GM23338 (cell line): ENCODE measurements at regions not wholly inside any gene's neighbourhood (a gene's known extent, or its start where the extent isn't known, plus 50 kb on each side); places are given as distances from the start of the nearest gene placed in this dataset.

Source experiments
- ATAC-seq: fragments of 200-7000 bp; cut with Tn5 transposase; 3 replicates; pipeline ENCODE4 v1.9.1; 2020
- DNase-seq: peaks from one replicate; pipeline ENCODE4 v3.0.0-alpha.2; 2015; ENCODE audit warnings: low spot score
- H2AFZ ChIP-seq: fragments of 200-600 bp; sonication (generic); 2 replicates; pipeline ENCODE4 v1.8.0; 2016; ENCODE audit warnings: antibody characterized with exemption, mild to moderate bottlenecking, moderate library complexity
- H3F3A ChIP-seq: fragments of 200-600 bp; sonication (generic); replicated peaks from 2 replicates; pipeline ENCODE4 v1.8.0; 2017; ENCODE audit warnings: antibody characterized with exemption, mixed run types, low read depth
- H3K27ac ChIP-seq: fragments of 200-600 bp; sonication (generic); 2 replicates; pipeline ENCODE4 v1.6.1; 2016; ENCODE audit warnings: low read depth
- H3K27me3 ChIP-seq: fragments of 200-600 bp; sonication (generic); 2 replicates; pipeline ENCODE4 v1.8.0; 2016; ENCODE audit warnings: mild to moderate bottlenecking, mixed run types, moderate library complexity; ENCODE audit not compliant: insufficient read depth
- H3K36me3 ChIP-seq: fragments of 200-600 bp; sonication (generic); 2 replicates; pipeline ENCODE4 v1.8.0; 2016; ENCODE audit warnings: mild to moderate bottlenecking; ENCODE audit not compliant: insufficient read depth
- H3K4me1 ChIP-seq: fragments of 200-600 bp; sonication (generic); 2 replicates; pipeline ENCODE4 v1.8.0; 2016; ENCODE audit warnings: mild to moderate bottlenecking, moderate library complexity; ENCODE audit not compliant: insufficient read depth
- H3K4me2 ChIP-seq: fragments of 200-600 bp; sonication (generic); 2 replicates; pipeline ENCODE4 v1.7.1; 2017; ENCODE audit warnings: mixed run types
- H3K4me3 ChIP-seq: fragments of 200-600 bp; sonication (generic); 2 replicates; pipeline ENCODE4 v1.6.1; 2016; ENCODE audit warnings: mixed run types
- H3K79me2 ChIP-seq: fragments of 200-600 bp; sonication (generic); replicated peaks from 2 replicates; pipeline ENCODE4 v1.8.0; 2017; ENCODE audit warnings: mild to moderate bottlenecking; ENCODE audit not compliant: insufficient read depth
- H3K9me2 ChIP-seq: fragments of 200-600 bp; sonication (generic); 2 replicates; pipeline ENCODE4 v1.8.0; 2017; ENCODE audit not compliant: insufficient read depth
- H4K20me1 ChIP-seq: fragments of 200-600 bp; sonication (generic); replicated peaks from 2 replicates; pipeline ENCODE4 v1.8.0; 2017; ENCODE audit warnings: mild to moderate bottlenecking; ENCODE audit not compliant: insufficient read depth
- H3K27ac Mint-ChIP-seq: 2 replicates; pipeline ENCODE4 v1.8.0; 2020; ENCODE audit warnings: inconsistent platforms, mild to moderate bottlenecking, moderate library complexity, mixed read lengths
- H3K27me3 Mint-ChIP-seq: 3 replicates; pipeline ENCODE4 v1.8.0; 2022; ENCODE audit warnings: low read depth, mild to moderate bottlenecking, moderate library complexity, mixed read lengths, inconsistent platforms; ENCODE audit not compliant: insufficient read depth, poor library complexity
- H3K36me3 Mint-ChIP-seq: 3 replicates; pipeline ENCODE4 v1.8.0; 2021; ENCODE audit warnings: low read depth, mild to moderate bottlenecking, inconsistent platforms, moderate library complexity, mixed read lengths
- H3K4me1 Mint-ChIP-seq: 3 replicates; pipeline ENCODE4 v1.8.0; 2020; ENCODE audit warnings: mild to moderate bottlenecking, inconsistent platforms, mixed read lengths
- H3K4me3 Mint-ChIP-seq: 3 replicates; pipeline ENCODE4 v1.8.0; 2021; ENCODE audit warnings: moderate library complexity, mild to moderate bottlenecking, inconsistent platforms, mixed read lengths
- H3K9me3 Mint-ChIP-seq: 3 replicates; pipeline ENCODE4 v1.8.0; 2020; ENCODE audit warnings: moderate library complexity, mild to moderate bottlenecking, inconsistent platforms, mixed read lengths
- CTCF ChIP-seq, 2 experiments: fragments of 200-600 bp in 1 of 2; sonication (generic) in 1 of 2; conservative IDR thresholded peaks; 2 replicates each; pipeline versions ENCODE4 v1.5.1 to v1.6.1; 2016 to 2017; ENCODE audit warnings: antibody characterized with exemption in 2 of 2, low read depth in 2 of 2, mild to moderate bottlenecking in 2 of 2, moderate library complexity in 1 of 2
- EZH2 ChIP-seq: fragments of 200-600 bp; sonication (generic); IDR thresholded peaks from one replicate; pipeline ENCODE4 v1.8.0; 2017; ENCODE audit warnings: antibody characterized with exemption, mild to moderate bottlenecking, low read depth; ENCODE audit not compliant: unreplicated experiment
- EZH2phosphoT487 ChIP-seq: fragments of 200-600 bp; sonication (generic); IDR thresholded peaks from one replicate; pipeline ENCODE4 v1.8.1; 2018; ENCODE audit warnings: antibody characterized with exemption; ENCODE audit not compliant: unreplicated experiment
- JUNB ChIP-seq: IDR thresholded peaks from one replicate; pipeline ENCODE4 v1.6.1; 2016; ENCODE audit warnings: antibody characterized with exemption; ENCODE audit not compliant: unreplicated experiment
- POLR2AphosphoS5 ChIP-seq: IDR thresholded peaks from 2 replicates; pipeline ENCODE4 v1.6.1; 2016; ENCODE audit warnings: antibody characterized with exemption, low read depth
- STAT1 ChIP-seq: IDR thresholded peaks from one replicate; pipeline ENCODE4 v1.6.1; 2016; ENCODE audit warnings: antibody characterized with exemption; ENCODE audit not compliant: unreplicated experiment
- TF ChIP-seq, protein P1 (sequence below): IDR thresholded peaks from one replicate; pipeline ENCODE4 v1.6.1; 2018; ENCODE audit warnings: antibody characterized with exemption; ENCODE audit not compliant: unreplicated experiment
- TF ChIP-seq, protein P2 (sequence below): fragments of 250-450 bp; sonication (Bioruptor Pico); IDR thresholded peaks from 2 replicates; pipeline ENCODE4 v1.5.0; 2020; ENCODE audit warnings: mild to moderate bottlenecking, moderate library complexity

DNA sequence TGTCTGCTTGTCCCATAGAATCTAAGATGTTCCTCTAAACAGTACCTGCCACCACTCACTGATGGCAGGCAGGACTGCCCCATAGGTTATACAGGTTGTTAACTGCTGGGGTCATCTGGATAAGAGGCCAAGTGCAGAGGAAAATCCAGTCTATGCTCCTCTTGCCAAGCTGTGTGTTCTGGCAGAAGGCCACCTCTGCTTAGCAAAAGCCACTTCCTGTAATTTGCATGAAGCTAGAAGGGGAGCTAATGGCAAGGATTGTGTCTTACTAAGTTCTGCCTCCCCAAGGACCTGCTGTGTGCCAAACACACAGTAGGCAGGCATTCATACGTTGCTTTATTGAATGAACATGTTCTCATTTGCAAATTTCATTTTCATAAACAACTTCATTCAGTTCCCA is 445.4 kb downstream of the BCL11B start (continued):
- TF ChIP-seq, protein P1, sequence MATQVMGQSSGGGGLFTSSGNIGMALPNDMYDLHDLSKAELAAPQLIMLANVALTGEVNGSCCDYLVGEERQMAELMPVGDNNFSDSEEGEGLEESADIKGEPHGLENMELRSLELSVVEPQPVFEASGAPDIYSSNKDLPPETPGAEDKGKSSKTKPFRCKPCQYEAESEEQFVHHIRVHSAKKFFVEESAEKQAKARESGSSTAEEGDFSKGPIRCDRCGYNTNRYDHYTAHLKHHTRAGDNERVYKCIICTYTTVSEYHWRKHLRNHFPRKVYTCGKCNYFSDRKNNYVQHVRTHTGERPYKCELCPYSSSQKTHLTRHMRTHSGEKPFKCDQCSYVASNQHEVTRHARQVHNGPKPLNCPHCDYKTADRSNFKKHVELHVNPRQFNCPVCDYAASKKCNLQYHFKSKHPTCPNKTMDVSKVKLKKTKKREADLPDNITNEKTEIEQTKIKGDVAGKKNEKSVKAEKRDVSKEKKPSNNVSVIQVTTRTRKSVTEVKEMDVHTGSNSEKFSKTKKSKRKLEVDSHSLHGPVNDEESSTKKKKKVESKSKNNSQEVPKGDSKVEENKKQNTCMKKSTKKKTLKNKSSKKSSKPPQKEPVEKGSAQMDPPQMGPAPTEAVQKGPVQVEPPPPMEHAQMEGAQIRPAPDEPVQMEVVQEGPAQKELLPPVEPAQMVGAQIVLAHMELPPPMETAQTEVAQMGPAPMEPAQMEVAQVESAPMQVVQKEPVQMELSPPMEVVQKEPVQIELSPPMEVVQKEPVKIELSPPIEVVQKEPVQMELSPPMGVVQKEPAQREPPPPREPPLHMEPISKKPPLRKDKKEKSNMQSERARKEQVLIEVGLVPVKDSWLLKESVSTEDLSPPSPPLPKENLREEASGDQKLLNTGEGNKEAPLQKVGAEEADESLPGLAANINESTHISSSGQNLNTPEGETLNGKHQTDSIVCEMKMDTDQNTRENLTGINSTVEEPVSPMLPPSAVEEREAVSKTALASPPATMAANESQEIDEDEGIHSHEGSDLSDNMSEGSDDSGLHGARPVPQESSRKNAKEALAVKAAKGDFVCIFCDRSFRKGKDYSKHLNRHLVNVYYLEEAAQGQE: no peak
- TF ChIP-seq EZH2 (no peak), STAT1 (no peak)

DNA sequence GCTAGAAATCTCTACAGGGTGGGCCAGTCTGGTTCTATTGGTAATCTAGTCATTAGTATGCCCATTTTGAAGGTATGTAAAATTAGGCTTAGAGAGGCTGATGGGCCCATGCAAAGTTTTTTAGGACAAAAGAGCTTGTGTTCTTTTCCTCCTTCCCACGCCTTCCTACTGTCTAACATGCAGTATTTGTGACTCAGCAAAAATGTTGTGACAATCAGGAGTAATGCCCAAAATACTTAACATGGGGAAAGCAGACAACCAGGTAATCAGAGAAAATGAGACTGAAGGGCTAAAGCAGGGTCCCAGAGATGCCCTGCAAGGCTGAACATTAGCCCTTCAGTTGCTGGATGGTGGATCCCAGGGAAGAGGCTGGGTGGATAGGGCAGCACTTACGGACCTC is 437.9 kb downstream of the BCL11B start:
- H2AFZ ChIP-seq: no peak overlapping the region
- DNase-seq (no peak), ATAC-seq (no peak)
- no peaks in the 10 kb centered on the region for H3K79me2 ChIP-seq
- H4K20me1 ChIP-seq: no peaks in the 10 kb centered on the region; the same call in 1 of the 2 replicates
- H3K4me1 ChIP-seq: no peaks in the 10 kb centered on the region
- Mint-ChIP-seq H3K27me3 (peaks cover 2% of the 10 kb centered on the region), H3K4me3 (no peak overlapping the region), H3K36me3 (peaks cover 6% of the 10 kb centered on the region; the same call in 1 of the 3 replicates), H3K27ac (no peak overlapping the region), H3K9me3 (peaks cover 17% of the 10 kb centered on the region), H3K4me1 (no peaks in the 10 kb centered on the region)
- no peak overlapping the region for H3K4me3 ChIP-seq
- H3K4me2 ChIP-seq: no peak overlapping the region
- H3K36me3 ChIP-seq: no peaks in the 10 kb centered on the region
- no peaks in the 10 kb centered on the region for H3F3A ChIP-seq
- no peaks in the 10 kb centered on the region for H3K27me3 ChIP-seq
- peaks cover 5% of the 10 kb centered on the region for H3K9me2 ChIP-seq
- no peak overlapping the region for H3K27ac ChIP-seq
- TF ChIP-seq EZH2phosphoT487 (no peak), STAT1 (no peak), POLR2AphosphoS5 (no peak), EZH2 (no peak), CTCF (conservative IDR thresholded peaks at IDR 0.05; ENCODE audit: low read depth in 2 of 2) (no peak), JUNB (no peak)
- TF ChIP-seq, protein P1: no peak
- TF ChIP-seq, protein P2, sequence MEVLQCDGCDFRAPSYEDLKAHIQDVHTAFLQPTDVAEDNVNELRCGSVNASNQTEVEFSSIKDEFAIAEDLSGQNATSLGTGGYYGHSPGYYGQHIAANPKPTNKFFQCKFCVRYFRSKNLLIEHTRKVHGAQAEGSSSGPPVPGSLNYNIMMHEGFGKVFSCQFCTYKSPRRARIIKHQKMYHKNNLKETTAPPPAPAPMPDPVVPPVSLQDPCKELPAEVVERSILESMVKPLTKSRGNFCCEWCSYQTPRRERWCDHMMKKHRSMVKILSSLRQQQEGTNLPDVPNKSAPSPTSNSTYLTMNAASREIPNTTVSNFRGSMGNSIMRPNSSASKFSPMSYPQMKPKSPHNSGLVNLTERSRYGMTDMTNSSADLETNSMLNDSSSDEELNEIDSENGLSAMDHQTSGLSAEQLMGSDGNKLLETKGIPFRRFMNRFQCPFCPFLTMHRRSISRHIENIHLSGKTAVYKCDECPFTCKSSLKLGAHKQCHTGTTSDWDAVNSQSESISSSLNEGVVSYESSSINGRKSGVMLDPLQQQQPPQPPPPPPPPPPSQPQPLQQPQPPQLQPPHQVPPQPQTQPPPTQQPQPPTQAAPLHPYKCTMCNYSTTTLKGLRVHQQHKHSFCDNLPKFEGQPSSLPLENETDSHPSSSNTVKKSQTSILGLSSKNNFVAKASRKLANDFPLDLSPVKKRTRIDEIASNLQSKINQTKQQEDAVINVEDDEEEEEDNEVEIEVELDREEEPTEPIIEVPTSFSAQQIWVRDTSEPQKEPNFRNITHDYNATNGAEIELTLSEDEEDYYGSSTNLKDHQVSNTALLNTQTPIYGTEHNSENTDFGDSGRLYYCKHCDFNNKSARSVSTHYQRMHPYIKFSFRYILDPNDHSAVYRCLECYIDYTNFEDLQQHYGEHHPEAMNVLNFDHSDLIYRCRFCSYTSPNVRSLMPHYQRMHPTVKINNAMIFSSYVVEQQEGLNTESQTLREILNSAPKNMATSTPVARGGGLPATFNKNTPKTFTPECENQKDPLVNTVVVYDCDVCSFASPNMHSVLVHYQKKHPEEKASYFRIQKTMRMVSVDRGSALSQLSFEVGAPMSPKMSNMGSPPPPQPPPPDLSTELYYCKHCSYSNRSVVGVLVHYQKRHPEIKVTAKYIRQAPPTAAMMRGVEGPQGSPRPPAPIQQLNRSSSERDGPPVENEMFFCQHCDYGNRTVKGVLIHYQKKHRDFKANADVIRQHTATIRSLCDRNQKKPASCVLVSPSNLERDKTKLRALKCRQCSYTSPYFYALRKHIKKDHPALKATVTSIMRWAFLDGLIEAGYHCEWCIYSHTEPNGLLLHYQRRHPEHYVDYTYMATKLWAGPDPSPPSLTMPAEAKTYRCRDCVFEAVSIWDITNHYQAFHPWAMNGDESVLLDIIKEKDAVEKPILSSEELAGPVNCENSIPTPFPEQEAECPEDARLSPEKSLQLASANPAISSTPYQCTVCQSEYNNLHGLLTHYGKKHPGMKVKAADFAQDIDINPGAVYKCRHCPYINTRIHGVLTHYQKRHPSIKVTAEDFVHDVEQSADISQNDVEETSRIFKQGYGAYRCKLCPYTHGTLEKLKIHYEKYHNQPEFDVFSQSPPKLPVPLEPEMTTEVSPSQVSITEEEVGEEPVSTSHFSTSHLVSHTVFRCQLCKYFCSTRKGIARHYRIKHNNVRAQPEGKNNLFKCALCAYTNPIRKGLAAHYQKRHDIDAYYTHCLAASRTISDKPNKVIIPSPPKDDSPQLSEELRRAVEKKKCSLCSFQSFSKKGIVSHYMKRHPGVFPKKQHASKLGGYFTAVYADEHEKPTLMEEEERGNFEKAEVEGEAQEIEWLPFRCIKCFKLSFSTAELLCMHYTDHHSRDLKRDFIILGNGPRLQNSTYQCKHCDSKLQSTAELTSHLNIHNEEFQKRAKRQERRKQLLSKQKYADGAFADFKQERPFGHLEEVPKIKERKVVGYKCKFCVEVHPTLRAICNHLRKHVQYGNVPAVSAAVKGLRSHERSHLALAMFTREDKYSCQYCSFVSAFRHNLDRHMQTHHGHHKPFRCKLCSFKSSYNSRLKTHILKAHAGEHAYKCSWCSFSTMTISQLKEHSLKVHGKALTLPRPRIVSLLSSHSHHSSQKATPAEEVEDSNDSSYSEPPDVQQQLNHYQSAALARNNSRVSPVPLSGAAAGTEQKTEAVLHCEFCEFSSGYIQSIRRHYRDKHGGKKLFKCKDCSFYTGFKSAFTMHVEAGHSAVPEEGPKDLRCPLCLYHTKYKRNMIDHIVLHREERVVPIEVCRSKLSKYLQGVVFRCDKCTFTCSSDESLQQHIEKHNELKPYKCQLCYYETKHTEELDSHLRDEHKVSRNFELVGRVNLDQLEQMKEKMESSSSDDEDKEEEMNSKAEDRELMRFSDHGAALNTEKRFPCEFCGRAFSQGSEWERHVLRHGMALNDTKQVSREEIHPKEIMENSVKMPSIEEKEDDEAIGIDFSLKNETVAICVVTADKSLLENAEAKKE (CRISPR knock-in tag): no peak
